Right lobe of liver (tissue), 4 donors: ENCODE measurements at regions not wholly inside any gene's neighbourhood (a gene's known extent, or its start where the extent isn't known, plus 50 kb on each side); places are given as distances from the start of the nearest gene placed in this dataset.

ENCODE experiments used
- POLR2A ChIP-seq: fragments of 450-650 bp; IDR thresholded peaks from one replicate; pipeline ENCODE4 v1.6.1; 2017; ENCODE audit warnings: antibody characterized with exemption, mild to moderate bottlenecking
- TF ChIP-seq, protein P1 (sequence below), 4 donors: fragments of 200-600 bp in 3 of 4; fragments of 450-650 bp in 1 of 4; IDR thresholded peaks; one replicate each; pipeline versions ENCODE4 v1.5.1 to v1.8.0; 2016 to 2022; ENCODE audit warnings: antibody characterized with exemption in 4 of 4, mild to moderate bottlenecking in 2 of 4
- donor health status: DM: no; HTN: no; CAD: no.
- donor health status: DM: no; HTN: no; CAD: no.
- donor health status: DM: no; HTN: yes; CAD: no.

DNA sequence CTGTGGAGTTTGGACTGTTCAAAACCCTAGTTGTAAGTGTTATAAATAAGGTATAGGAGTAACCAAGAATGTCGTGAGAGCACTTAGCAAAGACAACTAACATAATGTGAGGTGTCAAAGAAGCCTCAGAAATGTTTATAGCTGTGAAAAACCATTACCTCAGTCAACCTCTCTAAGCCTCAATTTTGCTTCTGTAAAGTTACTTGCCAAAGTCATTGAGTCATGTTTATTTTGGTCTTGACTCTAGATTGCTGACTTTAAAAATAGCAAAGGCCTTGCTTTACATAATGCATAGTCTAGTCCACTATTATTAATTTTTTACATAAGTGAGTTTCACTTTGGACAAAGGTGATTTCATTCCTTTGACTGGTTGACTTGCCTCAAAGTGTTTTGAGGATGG lies 257.6 kb upstream of the CXXC4 start:
- TF ChIP-seq, protein P1, sequence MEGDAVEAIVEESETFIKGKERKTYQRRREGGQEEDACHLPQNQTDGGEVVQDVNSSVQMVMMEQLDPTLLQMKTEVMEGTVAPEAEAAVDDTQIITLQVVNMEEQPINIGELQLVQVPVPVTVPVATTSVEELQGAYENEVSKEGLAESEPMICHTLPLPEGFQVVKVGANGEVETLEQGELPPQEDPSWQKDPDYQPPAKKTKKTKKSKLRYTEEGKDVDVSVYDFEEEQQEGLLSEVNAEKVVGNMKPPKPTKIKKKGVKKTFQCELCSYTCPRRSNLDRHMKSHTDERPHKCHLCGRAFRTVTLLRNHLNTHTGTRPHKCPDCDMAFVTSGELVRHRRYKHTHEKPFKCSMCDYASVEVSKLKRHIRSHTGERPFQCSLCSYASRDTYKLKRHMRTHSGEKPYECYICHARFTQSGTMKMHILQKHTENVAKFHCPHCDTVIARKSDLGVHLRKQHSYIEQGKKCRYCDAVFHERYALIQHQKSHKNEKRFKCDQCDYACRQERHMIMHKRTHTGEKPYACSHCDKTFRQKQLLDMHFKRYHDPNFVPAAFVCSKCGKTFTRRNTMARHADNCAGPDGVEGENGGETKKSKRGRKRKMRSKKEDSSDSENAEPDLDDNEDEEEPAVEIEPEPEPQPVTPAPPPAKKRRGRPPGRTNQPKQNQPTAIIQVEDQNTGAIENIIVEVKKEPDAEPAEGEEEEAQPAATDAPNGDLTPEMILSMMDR (IDR thresholded peaks at IDR 0.05) = no peak
- no peak for TF ChIP-seq POLR2A
